Astrocyte of the cerebellum (primary cell): ENCODE measurements at regions not wholly inside any gene's neighbourhood (a gene's known extent, or its start where the extent isn't known, plus 50 kb on each side); places are given as distances from the start of the nearest gene placed in this dataset.

Source experiments
- DNase-seq: peaks from one replicate; pipeline ENCODE4 v3.0.0-alpha.2; 2011; ENCODE audit warnings: low read depth
- H3K4me3 ChIP-seq: 2 replicates; pipeline ENCODE4 v1.5.1; 2011; ENCODE audit warnings: mild to moderate bottlenecking, low read depth, low read length, moderate library complexity
- in situ Hi-C: cut with HindIII; loops from 2 replicates; pipeline ENCODE4 v1.10.0; 2017; ENCODE audit warnings: low sequenced_read_pairs
- TF ChIP-seq, protein P1 (sequence below): IDR thresholded peaks from 2 replicates; pipeline ENCODE4 v1.5.1; 2012; ENCODE audit warnings: low read length, low read depth, moderate library complexity, mild to moderate bottlenecking; ENCODE audit errors: missing control alignments

DNA sequence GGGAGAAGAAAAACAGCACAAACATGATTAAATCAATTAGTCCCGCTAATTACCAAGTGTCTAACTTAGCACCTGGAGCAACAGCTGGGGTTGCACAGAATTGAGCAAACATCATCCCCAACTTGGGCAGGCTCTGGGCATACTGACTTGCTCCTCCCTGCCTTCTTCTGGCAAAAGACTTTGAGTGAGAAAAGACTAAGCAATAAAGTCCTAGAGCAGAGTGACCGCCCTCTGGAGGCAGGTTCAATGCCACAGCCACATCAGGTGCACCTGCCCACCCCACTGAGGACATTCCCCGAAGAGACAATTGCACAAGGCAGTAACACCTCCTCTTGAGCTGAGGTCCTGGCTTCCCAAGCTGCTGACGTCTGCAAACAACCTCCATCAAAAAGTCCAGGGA lies 358.3 kb downstream of the SOX9 start:
- H3K4me3 ChIP-seq = no peak overlapping the region
- in situ Hi-C loops = no loop called here
- no peak for DNase-seq
- TF ChIP-seq, protein P1, sequence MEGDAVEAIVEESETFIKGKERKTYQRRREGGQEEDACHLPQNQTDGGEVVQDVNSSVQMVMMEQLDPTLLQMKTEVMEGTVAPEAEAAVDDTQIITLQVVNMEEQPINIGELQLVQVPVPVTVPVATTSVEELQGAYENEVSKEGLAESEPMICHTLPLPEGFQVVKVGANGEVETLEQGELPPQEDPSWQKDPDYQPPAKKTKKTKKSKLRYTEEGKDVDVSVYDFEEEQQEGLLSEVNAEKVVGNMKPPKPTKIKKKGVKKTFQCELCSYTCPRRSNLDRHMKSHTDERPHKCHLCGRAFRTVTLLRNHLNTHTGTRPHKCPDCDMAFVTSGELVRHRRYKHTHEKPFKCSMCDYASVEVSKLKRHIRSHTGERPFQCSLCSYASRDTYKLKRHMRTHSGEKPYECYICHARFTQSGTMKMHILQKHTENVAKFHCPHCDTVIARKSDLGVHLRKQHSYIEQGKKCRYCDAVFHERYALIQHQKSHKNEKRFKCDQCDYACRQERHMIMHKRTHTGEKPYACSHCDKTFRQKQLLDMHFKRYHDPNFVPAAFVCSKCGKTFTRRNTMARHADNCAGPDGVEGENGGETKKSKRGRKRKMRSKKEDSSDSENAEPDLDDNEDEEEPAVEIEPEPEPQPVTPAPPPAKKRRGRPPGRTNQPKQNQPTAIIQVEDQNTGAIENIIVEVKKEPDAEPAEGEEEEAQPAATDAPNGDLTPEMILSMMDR = peak; percentile 3

DNA sequence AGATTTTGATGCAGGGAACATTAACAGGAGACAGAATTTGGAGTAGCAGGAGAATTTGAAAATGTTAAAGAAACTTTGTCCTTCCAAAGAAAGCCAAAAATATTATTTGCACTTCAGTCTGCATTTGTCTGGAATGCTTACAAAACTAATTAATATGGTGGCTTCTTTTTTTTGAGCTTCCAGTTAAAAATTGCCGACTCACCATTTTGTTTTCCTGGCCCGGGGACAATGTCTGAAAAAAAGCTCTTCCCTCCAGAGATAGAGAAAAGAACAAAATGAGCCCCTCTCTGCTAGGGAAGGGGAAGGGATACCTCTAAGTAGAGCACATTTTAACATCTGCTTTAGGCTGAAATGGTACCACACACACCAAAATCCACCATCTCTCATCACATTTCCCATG lies 360.8 kb downstream of the SOX9 start:
- H3K4me3 ChIP-seq = no peak overlapping the region
- TF ChIP-seq, protein P1 = no peak
- in situ Hi-C loops = no loop called here
- DNase-seq = no peak

DNA sequence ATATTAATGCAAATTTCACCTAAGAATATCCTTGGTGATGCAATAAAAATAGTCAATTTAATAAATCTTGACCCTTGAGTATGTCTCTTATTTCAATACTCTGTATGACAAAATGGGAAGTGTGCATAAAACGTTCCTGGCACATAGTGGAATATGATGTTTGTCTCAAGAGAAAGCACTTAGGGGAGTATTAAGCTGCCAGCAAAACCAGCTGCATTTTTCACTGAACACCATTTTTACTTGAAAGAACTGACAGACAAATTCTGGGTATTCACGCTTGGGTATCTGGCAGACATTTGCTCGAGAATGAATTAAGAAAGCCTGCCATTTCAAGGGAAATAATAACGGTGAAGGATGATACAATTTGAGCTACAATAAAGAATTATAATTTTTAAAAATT lies 364.8 kb downstream of the SOX9 start:
- H3K4me3 ChIP-seq = no peak overlapping the region
- DNase-seq = no peak
- TF ChIP-seq, protein P1 = no peak
- in situ Hi-C loops = no loop called here

DNA sequence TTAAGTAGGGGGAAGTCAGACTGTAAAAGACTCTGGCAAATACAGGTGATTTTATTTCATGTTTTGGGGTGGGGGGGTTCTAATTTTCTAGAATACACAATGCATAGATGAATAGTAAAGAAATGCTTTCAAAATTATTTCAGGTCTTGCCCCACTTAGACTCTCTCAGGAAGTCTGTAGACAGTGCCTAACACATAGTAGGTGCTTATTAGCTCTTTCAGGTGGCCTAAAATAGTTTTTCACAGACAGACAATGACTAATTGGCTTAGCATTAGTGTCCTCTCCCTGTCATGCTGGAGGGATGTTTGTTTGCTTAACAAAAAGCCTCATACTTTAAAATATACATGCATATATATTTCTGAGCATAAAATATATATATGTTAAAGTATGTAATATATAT lies 366.0 kb downstream of the SOX9 start:
- DNase-seq = no peak
- TF ChIP-seq, protein P1 = no peak
- in situ Hi-C loops = no loop called here
- no peak overlapping the region for H3K4me3 ChIP-seq

DNA sequence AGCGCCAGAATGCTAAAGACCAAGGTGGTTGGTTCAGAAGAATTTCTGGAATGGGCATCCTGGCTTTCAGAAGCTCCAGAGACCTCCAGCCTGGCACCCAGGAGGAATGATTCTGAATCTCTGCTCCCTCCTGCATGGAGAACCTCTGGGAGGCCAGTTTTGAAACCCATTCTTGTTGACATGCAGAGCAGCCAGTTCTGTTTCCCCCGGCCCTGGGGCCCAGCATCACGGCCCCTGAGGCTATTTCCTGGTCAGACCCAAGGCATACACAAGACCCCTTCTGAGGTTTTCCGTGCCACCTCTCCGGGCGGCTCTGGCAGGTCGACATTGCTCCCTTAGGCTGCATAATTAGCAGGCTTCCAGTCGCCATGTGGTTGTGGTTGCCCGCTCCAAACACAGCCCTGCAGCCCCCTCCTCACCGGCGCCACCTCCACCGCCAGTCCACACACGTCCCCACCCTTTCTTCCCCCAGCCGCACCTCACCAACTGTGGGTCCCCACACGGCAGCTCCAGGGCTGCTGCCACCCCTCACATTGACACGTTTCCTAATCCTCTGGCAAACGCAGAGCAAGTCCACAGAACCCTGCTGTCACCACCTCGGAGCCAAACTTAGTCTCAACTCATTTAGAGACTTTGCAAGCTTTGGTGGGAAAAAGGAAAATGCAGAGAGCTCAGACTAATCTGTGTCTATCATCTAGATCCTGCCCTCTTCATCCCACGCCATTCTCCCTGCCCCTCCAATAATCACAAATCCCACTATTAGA lies 367.1 kb downstream of the SOX9 start:
- H3K4me3 ChIP-seq = no peak overlapping the region
- TF ChIP-seq, protein P1 = no peak
- in situ Hi-C loops = no loop called here
- no peak for DNase-seq

DNA sequence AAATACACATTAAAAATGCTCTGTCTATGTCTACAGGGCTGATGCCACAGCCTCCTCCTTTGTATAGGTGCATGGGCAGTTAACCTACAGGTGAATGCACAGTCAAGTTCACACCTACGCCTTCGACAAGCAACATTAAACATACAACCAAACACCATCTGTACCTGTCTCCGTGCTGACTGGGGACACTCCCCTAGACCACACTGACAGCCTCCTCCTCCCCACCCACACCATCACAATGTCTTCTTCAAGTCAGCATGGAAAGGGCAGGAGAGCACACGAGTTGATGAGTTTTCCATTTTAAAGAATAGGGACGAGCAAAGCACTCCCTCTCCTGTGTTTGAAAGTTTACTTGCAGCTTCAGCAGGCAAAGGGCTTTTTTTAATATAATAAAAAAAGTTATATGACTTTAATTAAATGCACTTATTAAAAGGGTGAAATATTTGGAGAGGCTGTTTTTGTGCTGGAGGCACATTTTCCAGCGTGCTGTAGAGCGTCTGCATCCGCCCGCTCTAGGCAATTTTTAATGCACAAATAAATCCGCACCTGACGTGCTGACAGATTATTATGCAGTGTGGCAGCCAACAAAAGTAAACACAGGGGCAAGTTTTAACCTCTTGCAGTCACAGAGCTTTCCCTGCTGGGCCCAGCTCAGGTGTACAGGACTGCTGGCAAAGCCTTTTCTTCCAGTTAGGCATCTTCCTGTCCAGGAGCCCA lies 367.9 kb downstream of the SOX9 start:
- TF ChIP-seq, protein P1 = no peak
- in situ Hi-C loops = no loop called here
- DNase-seq = no peak
- H3K4me3 ChIP-seq = no peak overlapping the region
